ENCODE measurements at regions not wholly inside any gene's neighbourhood (a gene's known extent, or its start where the extent isn't known, plus 50 kb on each side); places are given as distances from the start of the nearest gene placed in this dataset.

DNA sequence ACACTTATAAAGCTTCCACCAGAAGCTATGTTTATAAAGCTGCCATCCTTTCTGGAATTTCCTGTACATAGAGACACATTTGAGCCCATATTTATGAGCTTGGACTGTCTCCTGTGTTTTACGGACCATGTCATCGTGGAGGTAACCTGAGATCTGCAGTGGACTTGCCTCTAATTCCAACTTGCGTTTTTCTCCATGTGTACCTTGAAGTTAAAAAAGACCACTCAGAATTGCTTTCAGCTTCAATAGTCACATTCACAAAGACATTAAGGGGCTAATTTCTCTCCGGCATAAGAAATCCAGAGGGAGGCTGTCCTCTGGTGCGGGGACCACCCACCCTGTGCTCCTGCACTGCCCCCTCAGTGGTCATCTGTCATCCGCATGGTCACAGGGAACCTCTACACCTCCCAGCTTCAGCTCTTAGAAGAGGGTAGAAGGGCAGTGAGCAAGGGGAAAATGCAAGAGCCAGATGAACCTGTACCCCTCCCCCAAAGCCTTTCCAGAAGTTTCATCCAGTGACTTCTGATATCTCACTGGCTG lies 521.4 kb upstream of the CAMK1G start:
- Mint-ChIP-seq H3K36me3 (no peaks in the 10 kb centered on the region), H3K27me3 (no peaks in the 10 kb centered on the region), H3K4me3 (no peak overlapping the region), H3K9me3 (no peaks in the 10 kb centered on the region), H3K27ac (no peak overlapping the region), H3K4me1 (no peaks in the 10 kb centered on the region)
- no peak for ATAC-seq (ENCODE audit: low read depth)
- POLR2A ChIA-PET, result no interaction called here
- no peak for DNase-seq

DNA sequence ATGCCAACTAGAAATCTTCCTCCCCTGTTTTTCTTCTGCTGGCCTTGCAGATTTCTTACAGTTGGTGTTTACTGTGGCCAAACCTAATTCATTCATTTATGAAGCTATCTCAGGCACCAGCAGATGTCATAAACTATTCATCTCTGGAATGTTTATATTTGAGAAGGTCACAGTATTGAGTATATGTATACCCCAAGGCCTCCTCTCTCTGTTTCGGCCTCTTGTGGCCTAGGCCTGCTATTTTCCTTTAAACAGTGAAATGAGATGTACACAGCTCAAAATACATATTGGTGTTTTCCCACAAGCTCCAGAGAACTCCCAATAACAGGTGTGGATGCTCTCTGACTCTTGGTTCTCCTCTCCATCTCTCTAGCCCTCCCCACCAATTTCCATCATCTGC lies 520.7 kb upstream of the CAMK1G start:
- POLR2A ChIA-PET, result no interaction called here
- Mint-ChIP-seq H3K4me3 (no peak overlapping the region), H3K27me3 (no peaks in the 10 kb centered on the region), H3K4me1 (no peaks in the 10 kb centered on the region), H3K36me3 (no peaks in the 10 kb centered on the region), H3K27ac (no peak overlapping the region), H3K9me3 (no peaks in the 10 kb centered on the region)
- DNase-seq, result no peak
- no peak for ATAC-seq (ENCODE audit: low read depth)

DNA sequence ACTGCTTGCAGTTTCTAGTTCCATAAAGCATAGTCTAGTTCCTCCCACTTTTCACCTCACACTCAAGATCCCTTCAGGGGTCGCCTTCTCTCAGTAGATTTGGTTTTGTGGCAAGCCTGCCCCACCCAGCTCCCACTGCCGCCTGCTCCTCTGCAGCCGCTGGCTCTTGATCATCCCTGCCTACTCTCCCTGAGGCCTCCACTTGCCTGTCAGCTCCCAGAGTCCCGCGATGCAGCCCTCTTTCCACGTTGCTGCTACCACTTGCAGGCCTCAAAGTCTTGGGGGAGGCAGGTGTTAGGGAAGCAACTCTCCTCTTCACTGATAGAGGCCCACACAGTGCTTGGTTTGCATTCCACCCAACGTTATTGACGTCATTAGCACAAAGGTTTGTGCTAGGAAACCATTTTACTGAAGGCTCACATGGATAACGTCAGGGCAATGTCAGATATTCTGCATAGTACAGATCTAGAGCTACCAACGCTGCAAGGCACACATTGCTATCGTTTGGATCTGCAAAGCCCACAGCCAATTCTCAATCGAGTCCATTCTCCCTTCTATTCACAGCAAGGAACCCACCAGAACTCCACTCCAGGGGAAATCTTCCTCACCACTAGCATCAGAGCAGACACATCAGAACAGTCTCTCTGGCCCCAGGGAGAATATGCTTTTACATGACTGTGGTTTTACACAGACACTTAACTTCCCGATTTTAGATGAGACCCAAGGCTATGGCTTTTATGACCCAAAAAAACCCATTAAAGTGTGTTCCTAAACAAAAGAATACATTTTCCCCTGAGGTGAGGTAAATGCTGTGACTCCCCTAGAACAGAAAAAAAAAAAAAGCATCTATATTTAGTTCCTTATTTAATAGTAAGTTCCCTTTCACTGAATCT lies 519.5 kb upstream of the CAMK1G start:
- Mint-ChIP-seq H3K27me3 (no peaks in the 10 kb centered on the region), H3K36me3 (no peaks in the 10 kb centered on the region)

DNA sequence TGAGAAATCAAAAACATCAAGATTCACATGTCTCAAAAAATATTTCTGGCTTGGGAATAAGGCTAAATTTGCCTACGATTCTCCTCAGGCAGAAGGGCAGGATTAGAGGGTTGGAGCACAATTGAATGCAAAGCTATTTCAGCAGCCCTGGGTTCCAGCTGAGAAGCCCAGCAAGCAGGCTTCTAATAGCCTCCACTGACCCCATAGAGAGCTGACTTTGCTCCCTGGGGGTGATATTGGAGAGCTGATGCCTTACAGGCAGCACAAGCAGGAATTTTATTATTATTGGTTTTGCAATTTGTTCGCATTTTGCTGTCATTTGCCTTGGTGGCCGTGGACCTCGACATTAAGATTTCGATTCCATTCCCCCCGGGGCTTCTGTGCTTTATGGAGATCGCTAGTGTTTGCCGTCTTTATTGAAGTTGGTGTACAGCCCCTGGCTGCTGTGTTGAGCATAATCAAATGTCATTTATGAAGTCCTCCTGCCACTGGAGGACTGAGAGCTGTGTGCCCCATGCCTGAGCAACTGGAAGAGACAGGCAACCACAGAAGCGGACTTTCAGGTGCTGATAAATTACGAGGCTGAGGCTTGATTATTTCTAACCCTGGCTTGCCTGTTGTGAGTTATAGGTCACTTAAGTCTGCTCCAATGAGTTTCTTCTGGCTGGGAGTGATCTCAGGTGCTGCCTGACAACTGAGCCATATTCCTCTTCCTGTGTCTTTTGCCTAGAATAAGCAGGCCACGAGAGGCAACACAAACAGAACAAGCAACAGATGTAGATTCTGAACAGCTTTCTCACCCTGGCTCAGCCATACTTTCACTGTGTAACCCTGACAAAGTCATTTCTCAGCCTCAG lies 518.4 kb upstream of the CAMK1G start:
- Mint-ChIP-seq H3K4me3 (no peak overlapping the region), H3K27me3 (no peaks in the 10 kb centered on the region), H3K36me3 (no peaks in the 10 kb centered on the region), H3K27ac (no peak overlapping the region), H3K9me3 (no peaks in the 10 kb centered on the region), H3K4me1 (no peaks in the 10 kb centered on the region)
- ATAC-seq (ENCODE audit: low read depth), result no peak
- DNase-seq, result no peak
- POLR2A ChIA-PET, result no interaction called here

More for the DNA sequence above, 519.5 kb upstream of the CAMK1G start:
- POLR2A ChIA-PET, result no interaction called here
- no peak overlapping the region for H3K27ac Mint-ChIP-seq
- H3K4me1 Mint-ChIP-seq, result no peaks in the 10 kb centered on the region
- no peak for ATAC-seq (ENCODE audit: low read depth)
- H3K9me3 Mint-ChIP-seq, result no peaks in the 10 kb centered on the region
- no peak overlapping the region for H3K4me3 Mint-ChIP-seq
- no peak for DNase-seq

DNA sequence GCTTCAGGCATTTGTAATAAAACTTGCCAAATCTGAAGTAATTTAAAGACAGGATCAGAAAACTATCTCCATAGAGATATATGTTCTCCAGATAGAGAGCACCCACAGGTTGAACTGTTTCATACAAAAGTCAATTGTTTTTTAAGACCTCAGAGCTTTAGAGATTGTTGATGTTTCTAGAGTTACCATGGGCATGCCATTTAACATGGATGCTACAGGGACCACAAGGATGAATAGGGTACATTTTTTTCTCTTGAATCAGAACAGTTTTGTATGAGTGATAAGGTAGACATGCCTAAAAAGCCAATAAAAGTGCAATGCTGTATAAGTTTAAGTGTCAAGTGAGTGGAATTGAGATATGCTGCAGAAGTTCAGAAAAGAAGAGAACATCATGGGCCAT lies 511.0 kb upstream of the CAMK1G start:
- Mint-ChIP-seq H3K27me3 (no peaks in the 10 kb centered on the region), H3K4me3 (no peak overlapping the region), H3K27ac (no peak overlapping the region), H3K4me1 (no peaks in the 10 kb centered on the region), H3K9me3 (peaks cover 2% of the 10 kb centered on the region), H3K36me3 (no peaks in the 10 kb centered on the region)
- POLR2A ChIA-PET, result no interaction called here
- DNase-seq, result no peak
- no peak for ATAC-seq (ENCODE audit: low read depth)

DNA sequence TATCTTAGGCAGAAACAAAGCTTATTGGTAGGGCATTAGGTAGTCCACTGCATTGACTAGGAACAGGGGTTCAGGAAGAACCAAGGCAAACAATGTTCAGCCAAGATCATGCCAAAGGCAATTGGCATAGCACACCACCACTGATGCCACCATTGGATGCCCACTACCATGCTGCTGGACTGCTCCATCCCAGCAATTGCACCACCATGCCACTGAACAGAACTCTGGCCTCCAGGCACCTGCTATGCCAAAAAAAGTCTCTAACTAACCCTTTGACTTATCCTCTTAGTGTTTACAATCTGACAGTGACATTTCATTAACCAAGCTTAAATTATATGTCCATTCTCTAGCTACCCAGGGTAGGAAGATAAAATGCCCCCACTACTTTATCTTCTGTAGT lies 509.6 kb upstream of the CAMK1G start:
- Mint-ChIP-seq H3K27me3 (no peaks in the 10 kb centered on the region), H3K9me3 (peaks cover 2% of the 10 kb centered on the region), H3K4me3 (no peak overlapping the region), H3K27ac (no peak overlapping the region), H3K4me1 (no peaks in the 10 kb centered on the region), H3K36me3 (no peaks in the 10 kb centered on the region)
- no peak for DNase-seq
- POLR2A ChIA-PET, result no interaction called here
- no peak for ATAC-seq (ENCODE audit: low read depth)

DNA sequence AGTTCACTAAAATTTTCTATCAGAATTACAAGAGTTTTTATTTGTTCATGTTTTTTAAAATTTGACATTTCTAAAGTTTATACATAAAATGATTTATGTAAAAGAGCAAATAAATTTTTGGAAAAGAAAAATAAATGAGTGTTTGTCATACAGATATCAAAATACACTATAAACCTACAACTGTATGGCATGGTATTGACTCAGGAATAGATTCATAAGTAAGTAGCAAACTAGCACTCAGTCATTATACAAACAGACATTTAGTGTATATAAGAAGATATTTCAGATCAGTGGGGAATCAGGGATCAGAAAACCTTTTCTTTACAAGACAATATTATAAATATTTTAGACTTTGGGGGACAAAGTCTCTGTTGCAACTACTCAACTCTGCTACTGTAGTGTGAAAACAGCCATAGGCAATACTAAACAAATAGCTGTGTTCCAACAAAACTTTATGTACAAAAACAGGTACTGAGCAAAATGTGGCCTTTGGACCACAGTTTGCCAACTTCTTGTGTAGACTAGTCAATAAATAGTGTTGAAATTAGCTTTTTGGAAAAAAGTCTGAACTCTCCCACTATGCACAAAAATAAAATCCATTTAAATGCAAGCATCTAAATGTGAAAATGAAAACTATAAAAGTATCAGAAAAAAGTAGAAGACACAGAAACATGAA lies 508.8 kb upstream of the CAMK1G start:
- Mint-ChIP-seq H3K27ac (no peak overlapping the region), H3K4me1 (no peaks in the 10 kb centered on the region), H3K4me3 (no peak overlapping the region), H3K27me3 (no peaks in the 10 kb centered on the region), H3K9me3 (peaks cover 2% of the 10 kb centered on the region), H3K36me3 (no peaks in the 10 kb centered on the region)
- DNase-seq, result no peak
- POLR2A ChIA-PET, result no interaction called here
- no peak for ATAC-seq (ENCODE audit: low read depth)

DNA sequence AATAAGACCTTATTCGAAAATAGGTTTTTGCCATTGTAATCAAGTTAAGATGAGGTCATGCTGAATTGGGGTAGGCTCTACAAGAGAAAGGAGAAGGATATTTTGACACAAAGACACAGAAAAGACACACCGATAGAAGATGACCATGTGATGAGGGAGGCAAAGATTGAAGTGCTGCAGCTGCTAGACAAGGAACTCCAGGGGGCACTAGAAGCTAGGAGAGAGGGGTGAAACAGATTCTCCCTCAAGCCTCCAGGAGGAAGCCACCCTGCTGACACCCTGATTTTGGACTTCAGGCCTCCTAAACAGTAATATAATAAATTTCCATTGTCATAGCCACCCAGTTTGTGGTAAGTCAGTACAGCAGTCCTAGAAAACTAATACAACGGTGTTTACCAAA lies 506.8 kb upstream of the CAMK1G start:
- Mint-ChIP-seq H3K27me3 (no peaks in the 10 kb centered on the region), H3K27ac (no peak overlapping the region), H3K36me3 (no peaks in the 10 kb centered on the region), H3K9me3 (peaks cover 2% of the 10 kb centered on the region), H3K4me1 (no peaks in the 10 kb centered on the region), H3K4me3 (no peak overlapping the region)
- DNase-seq (no peak), ATAC-seq (ENCODE audit: low read depth) (no peak)
- POLR2A ChIA-PET, result no interaction called here

DNA sequence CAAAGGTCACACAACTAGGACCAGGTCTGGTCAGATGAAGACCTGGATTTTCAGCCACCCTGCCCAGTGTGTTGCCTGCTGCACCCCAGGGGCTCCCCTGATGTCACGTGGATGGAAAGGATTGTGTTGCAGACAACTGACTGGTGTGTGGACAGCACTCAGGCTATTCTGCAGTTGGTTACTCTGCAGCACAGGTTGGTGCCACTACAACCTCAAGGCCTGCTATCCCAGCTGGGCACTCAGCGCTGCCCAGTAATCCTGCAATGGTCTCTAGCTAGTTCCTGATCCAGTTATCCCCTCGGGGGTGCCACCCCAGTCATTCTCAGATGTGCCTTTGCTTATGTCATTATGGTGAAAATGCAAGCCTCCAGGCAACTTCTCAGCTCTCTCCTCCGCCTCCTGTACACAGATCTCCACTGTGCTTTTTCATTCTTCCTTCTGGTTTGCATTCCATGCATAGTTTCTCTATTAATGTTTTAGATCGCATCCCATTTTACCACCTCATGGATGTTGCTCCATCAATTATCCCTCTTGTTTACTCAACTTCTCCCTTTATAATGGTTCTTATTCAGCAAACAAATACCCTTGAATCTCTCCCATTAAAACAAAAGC lies 503.2 kb upstream of the CAMK1G start:
- no peaks in the 10 kb centered on the region for H3K27me3 Mint-ChIP-seq
- peaks cover 2% of the 10 kb centered on the region for H3K9me3 Mint-ChIP-seq
- H3K4me3 Mint-ChIP-seq, result no peak overlapping the region
- H3K27ac Mint-ChIP-seq, result no peak overlapping the region
- no peak for DNase-seq
- no peaks in the 10 kb centered on the region for H3K36me3 Mint-ChIP-seq
- no peak for ATAC-seq (ENCODE audit: low read depth)
- H3K4me1 Mint-ChIP-seq, result no peaks in the 10 kb centered on the region
- POLR2A ChIA-PET, result no interaction called here

DNA sequence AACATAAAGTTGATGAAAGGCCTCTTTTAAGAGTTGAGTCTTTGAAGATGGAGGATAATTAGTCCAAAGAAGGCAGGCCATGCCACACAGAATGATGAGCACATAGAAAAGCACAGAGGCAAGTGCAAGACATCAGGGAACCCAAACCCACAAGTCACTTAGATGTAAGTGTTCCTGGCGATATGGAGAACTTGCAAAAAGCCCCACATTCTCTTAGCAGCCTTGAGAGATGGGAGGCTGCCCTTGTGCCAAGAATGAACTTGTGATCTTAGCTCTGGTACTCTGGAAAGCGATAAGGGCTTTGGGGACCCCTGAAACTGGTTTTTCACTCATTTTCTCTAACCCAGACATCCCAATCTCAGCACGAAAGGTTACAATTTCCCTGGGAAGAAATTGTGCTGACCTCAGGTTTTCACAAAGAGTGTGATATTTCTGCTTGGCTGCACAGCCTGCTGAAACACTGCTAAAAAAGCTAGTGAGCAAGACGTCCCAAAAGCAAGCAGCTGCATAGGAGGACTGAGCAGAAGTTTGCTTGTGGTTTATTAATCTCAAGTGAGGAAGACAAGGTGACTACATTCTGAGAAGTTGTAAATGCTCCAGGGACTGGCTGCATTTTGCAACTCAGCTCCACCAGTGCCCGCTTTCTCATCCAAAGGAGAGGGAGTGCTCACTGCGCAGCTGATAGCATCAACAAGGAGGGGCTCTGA lies 496.9 kb upstream of the CAMK1G start:
- no peaks in the 10 kb centered on the region for H3K4me1 Mint-ChIP-seq
- no peaks in the 10 kb centered on the region for H3K36me3 Mint-ChIP-seq
- no peaks in the 10 kb centered on the region for H3K9me3 Mint-ChIP-seq
- H3K4me3 Mint-ChIP-seq, result no peak overlapping the region
- H3K27ac Mint-ChIP-seq, result no peak overlapping the region
- POLR2A ChIA-PET, result no interaction called here
- DNase-seq (no peak), ATAC-seq (ENCODE audit: low read depth) (no peak)
- peaks cover 2% of the 10 kb centered on the region for H3K27me3 Mint-ChIP-seq

DNA sequence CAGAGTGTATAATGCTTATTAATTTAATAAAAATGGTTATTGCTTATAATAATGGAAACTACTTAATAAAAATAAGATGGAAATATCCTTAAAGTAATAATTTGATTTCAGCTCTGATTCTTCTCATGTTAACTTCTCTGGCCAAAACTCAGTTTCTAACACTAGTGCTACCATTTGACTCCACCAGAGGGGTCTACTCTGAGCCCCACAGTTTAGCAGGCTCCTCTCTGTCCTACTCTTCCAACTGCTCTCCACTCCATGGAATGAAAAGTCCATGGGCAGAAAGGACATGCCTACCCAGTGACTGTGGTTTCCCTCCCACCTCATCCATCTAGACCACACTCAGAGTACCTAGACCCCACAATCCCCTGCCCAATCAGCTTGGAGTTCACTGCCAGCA lies 489.1 kb upstream of the CAMK1G start:
- Mint-ChIP-seq H3K27me3 (peaks cover 2% of the 10 kb centered on the region), H3K36me3 (no peaks in the 10 kb centered on the region), H3K27ac (no peak overlapping the region), H3K4me1 (no peaks in the 10 kb centered on the region), H3K9me3 (no peaks in the 10 kb centered on the region), H3K4me3 (no peak overlapping the region)
- POLR2A ChIA-PET, result no interaction called here
- ATAC-seq (ENCODE audit: low read depth) (no peak), DNase-seq (no peak)

DNA sequence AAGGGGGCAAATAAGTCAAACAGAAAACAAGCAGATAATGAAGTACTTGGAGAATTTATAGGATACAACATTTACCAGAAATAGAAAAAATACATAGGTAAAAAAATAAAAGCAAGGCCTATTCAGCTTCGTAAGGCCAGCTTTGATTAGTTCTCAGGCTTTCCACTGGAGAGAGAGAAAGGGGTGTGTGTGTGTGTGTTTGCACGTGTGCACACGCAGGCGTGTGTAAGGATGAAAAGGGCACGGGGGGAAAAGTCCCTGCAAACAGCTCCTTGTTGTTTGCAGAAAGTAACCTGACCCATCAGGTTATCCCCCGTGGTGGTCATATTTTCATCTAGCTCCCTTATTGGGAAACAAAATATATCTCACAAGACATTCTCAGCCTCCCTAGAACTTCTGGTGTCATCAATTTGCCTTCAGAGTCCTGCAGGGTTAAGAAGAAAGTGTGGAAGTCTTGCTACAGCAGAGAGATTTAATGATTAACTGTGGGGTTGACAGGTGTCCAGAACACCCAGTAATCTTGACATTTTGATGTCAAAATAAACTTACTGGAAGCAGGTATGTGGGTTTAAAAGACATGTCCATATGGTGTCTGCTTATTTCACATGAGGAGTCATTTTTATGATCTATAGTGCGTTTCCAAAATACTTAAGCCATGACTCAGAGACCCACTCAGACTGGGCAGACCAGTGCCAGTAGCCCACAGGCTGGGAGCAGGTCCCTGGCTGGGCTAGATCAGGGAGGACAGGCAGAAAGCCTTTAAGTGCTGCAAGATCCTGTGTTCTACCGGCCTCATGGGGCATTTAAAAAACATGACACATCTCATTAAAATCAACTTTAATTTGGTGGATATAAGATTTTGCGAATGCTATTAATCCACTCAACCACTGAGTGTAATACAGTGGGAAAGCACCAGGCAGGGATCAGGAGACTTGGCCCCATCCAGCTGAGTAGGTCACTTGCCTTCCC lies 487.6 kb upstream of the CAMK1G start:
- H3K27me3 Mint-ChIP-seq, result no peaks in the 10 kb centered on the region
- no peaks in the 10 kb centered on the region for H3K9me3 Mint-ChIP-seq
- POLR2A ChIA-PET, result no interaction called here
- no peak overlapping the region for H3K27ac Mint-ChIP-seq
- H3K4me3 Mint-ChIP-seq, result no peak overlapping the region
- H3K4me1 Mint-ChIP-seq, result no peaks in the 10 kb centered on the region
- no peaks in the 10 kb centered on the region for H3K36me3 Mint-ChIP-seq
- ATAC-seq (ENCODE audit: low read depth) (no peak), DNase-seq (no peak)

Measured in activated naive CD8-positive, alpha-beta T cell treated with anti-CD3 and anti-CD28 coated beads, Interleukin-2, amount 10 ng/mL, durations not matched to agents 7 days and 5 days (primary cell).